Sigmoid colon (tissue), 6 donors: ENCODE measurements at regions not wholly inside any gene's neighbourhood (a gene's known extent, or its start where the extent isn't known, plus 50 kb on each side); places are given as distances from the start of the nearest gene placed in this dataset.

Experiments used
- DNase-seq: peaks from one replicate; pipeline ENCODE4 v3.0.0-alpha.2; 2019
- H3K27ac ChIP-seq, 4 donors: fragments of 200-600 bp; sonication (generic); one replicate each; pipeline ENCODE4 v1.5.1; 2016 to 2019; ENCODE audit warnings: mild to moderate bottlenecking in 1 of 4
- H3K27me3 ChIP-seq, 3 donors: fragments of 200-600 bp; sonication (generic); one replicate each; pipeline ENCODE4 v1.5.1; 2019; ENCODE audit warnings: mild to moderate bottlenecking in 1 of 3
- H3K36me3 ChIP-seq, 4 donors: fragments of 200-600 bp; sonication (generic); one replicate each; pipeline ENCODE4 v1.5.1; 2016 to 2019
- H3K4me1 ChIP-seq, 4 donors: fragments of 200-600 bp; sonication (generic); one replicate each; pipeline ENCODE4 v1.5.1; 2017 to 2019
- H3K4me3 ChIP-seq, 4 donors: fragments of 200-600 bp; sonication (generic); one replicate each; pipeline ENCODE4 v1.5.1; 2017 to 2019; ENCODE audit warnings: mild to moderate bottlenecking in 2 of 4, moderate library complexity in 1 of 4
- H3K9me3 ChIP-seq, 4 donors: fragments of 200-600 bp in 3 of 4; sonication (generic) in 3 of 4; one replicate each; pipeline versions ENCODE4 v1.5.1 to v1.6.1; 2013 to 2019
- CTCF ChIP-seq, 4 experiments: fragments of 450-650 bp in 3 of 4; fragments of 200-600 bp in 1 of 4; IDR thresholded peaks; one replicate each; pipeline ENCODE4 v1.5.1; 2016 to 2019; ENCODE audit warnings: antibody characterized with exemption in 4 of 4, mild to moderate bottlenecking in 3 of 4, moderate library complexity in 2 of 4
- EP300 ChIP-seq, 4 donors: sonication (generic); formaldehyde crosslinking; IDR thresholded peaks; one replicate each; pipeline ENCODE4 v1.6.1; 2017; ENCODE audit warnings: antibody characterized with exemption in 4 of 4
- POLR2A ChIP-seq, 2 donors: fragments of 450-650 bp; IDR thresholded peaks; one replicate each; pipeline ENCODE4 v1.6.1; 2016; ENCODE audit warnings: antibody characterized with exemption in 2 of 2, mild to moderate bottlenecking in 2 of 2, moderate library complexity in 2 of 2
- POLR2AphosphoS5 ChIP-seq, 4 donors: sonication (generic); formaldehyde crosslinking; IDR thresholded peaks; one replicate each; pipeline ENCODE4 v1.6.1; 2017; ENCODE audit warnings: antibody characterized with exemption in 4 of 4
- WGBS, 2 donors: extraction: QIAGEN DNeasy Blood & Tissue Kit; methylation state at CpG; one replicate each; pipeline ENCODE4 v1.1.7; 2013; 5-methylcytosine and 5-hydroxymethylcytosine counted together
- intact Hi-C: fragments of 100-400 bp; cut with DNase I; formaldehyde crosslinking; loops from one replicate; pipeline ENCODE4 v1.15.1; 2023
- donor health status: healthy with polysubstance abuse.
- donor health status: healthy.

DNA sequence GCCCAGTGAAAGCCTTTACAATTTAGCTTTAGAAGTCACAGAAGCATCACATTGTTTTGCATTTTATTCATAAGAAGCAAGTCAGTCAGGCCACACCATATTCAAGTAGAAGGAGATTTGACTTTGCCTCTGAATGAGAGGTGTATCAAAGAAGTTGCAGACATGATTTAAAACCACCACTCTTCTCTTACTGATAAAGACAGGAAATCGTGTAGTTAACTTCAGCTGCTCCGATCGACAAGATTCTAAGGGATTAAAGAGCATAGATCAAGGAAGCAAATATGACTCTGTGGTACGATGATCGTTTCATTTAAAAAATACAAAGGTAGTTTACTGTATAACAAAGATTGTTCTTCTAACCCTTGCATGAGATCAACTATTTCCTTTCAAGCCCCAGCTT, 328.0 kb upstream of the PPP1R2C start:
- no peak overlapping the region for H3K4me3 ChIP-seq

GRCh38 chrX:43108828-43109227, 330.9 kb upstream of the PPP1R2C start:
- no peaks in the 10 kb centered on the region for H3K9me3 ChIP-seq
- no peak overlapping the region for H3K27ac ChIP-seq
- TF ChIP-seq CTCF (IDR thresholded peaks at IDR 0.05) (no peak), EP300 (IDR thresholded peaks at IDR 0.05) (no peak), POLR2AphosphoS5 (IDR thresholded peaks at IDR 0.05) (no peak), POLR2A (IDR thresholded peaks at IDR 0.05) (no peak)
- 57 to 66% methylated on average over 2 of the region's 2 CpGs for WGBS, 2 donors
- no peaks in the 10 kb centered on the region for H3K27me3 ChIP-seq
- no peaks in the 10 kb centered on the region for H3K36me3 ChIP-seq
- no peak overlapping the region for H3K4me3 ChIP-seq
- H3K4me1 ChIP-seq = no peaks in the 10 kb centered on the region
- DNase-seq = no peak
- intact Hi-C loops = no loop called here

More for the DNA sequence above, 328.0 kb upstream of the PPP1R2C start:
- no peaks in the 10 kb centered on the region for H3K4me1 ChIP-seq
- no peak for DNase-seq
- H3K9me3 ChIP-seq = no peaks in the 10 kb centered on the region
- TF ChIP-seq CTCF (IDR thresholded peaks at IDR 0.05) (no peak), POLR2A (IDR thresholded peaks at IDR 0.05) (no peak), EP300 (IDR thresholded peaks at IDR 0.05) (no peak), POLR2AphosphoS5 (IDR thresholded peaks at IDR 0.05) (no peak)
- no peaks in the 10 kb centered on the region for H3K27me3 ChIP-seq
- WGBS, 2 donors = 78 to 99% methylated on average over 5 of the region's 5 CpGs
- H3K36me3 ChIP-seq = no peaks in the 10 kb centered on the region
- H3K27ac ChIP-seq = no peak overlapping the region
- intact Hi-C loops = no loop called here

DNA sequence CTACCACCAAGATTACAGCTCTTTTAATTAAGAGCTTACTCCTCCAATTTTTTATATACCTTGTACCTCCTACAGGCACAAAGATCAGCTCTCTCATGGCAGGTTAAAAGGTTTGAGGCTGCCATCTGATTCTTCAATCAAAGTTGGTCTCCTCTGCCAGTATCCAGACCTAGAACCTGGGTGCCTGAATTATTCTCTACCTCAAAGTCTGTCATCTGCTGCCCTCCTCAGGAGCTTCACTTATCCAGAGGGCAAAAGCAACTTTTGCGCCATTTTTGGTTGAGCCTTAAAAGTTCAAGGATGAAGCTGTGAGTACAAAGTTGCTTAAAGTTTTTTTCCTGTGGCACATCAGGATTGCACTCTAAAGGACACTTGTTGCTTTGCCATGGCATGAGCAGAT, 343.7 kb upstream of the PPP1R2C start:
- Histone ChIP-seq H3K36me3 (no peaks in the 10 kb centered on the region), H3K4me1 (no peaks in the 10 kb centered on the region), H3K27me3 (no peaks in the 10 kb centered on the region), H3K27ac (no peak overlapping the region), H3K9me3 (no peaks in the 10 kb centered on the region), H3K4me3 (no peak overlapping the region)
- intact Hi-C loops = no loop called here
- DNase-seq = no peak
- TF ChIP-seq POLR2A (IDR thresholded peaks at IDR 0.05) (no peak), CTCF (IDR thresholded peaks at IDR 0.05) (no peak), EP300 (IDR thresholded peaks at IDR 0.05) (no peak), POLR2AphosphoS5 (IDR thresholded peaks at IDR 0.05) (no peak)
- WGBS, 2 donors = 97 to 98% methylated on average over 1 of the region's 1 CpG

DNA sequence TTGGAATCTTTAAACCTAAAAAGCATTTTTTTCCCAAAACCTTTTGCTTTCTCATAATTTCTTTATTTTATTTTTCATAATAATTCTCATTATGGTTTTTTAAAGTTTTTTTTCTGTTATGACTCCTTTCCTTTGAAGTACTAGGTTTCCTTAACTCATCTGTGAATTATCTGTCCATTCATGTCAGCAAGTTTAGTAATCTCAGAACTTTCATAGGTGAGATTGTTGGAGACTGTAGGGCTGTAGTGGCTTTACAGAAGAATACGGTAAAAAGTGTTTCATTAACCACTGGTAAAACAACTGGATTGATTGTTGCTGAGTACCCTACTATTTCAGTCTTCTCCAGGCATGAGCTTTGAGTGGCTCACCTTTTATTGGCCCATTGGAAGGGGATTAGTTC, 361.7 kb upstream of the PPP1R2C start:
- no peak overlapping the region for H3K27ac ChIP-seq
- no peaks in the 10 kb centered on the region for H3K4me1 ChIP-seq
- no peak overlapping the region for H3K4me3 ChIP-seq
- TF ChIP-seq EP300 (IDR thresholded peaks at IDR 0.05) (no peak), POLR2AphosphoS5 (IDR thresholded peaks at IDR 0.05) (no peak), POLR2A (IDR thresholded peaks at IDR 0.05) (no peak), CTCF (IDR thresholded peaks at IDR 0.05) (no peak)
- 81 to 88% methylated on average over 1 of the region's 1 CpG for WGBS, 2 donors
- H3K27me3 ChIP-seq = no peaks in the 10 kb centered on the region
- H3K36me3 ChIP-seq = no peaks in the 10 kb centered on the region
- DNase-seq = no peak
- intact Hi-C loops = no loop called here
- no peaks in the 10 kb centered on the region for H3K9me3 ChIP-seq

DNA sequence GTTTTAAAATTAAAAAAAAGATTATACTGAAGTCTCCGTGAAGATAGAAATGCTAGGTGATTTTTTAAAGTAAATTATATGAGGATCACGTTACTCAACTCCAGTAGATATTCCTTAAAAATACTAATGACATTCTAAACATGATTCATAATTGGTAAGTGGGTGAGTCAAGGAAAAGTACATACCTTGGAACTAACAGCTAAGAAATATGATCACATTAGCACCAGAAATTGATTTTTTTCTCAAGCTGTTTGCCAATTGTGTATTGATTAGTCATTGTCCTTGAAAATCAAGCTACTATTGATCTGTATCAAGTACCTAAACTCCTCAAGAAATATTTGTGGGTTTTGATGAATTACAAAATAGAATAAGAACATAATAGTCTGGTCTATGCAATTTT, 362.6 kb upstream of the PPP1R2C start:
- Histone ChIP-seq H3K27ac (no peak overlapping the region), H3K36me3 (no peaks in the 10 kb centered on the region), H3K4me3 (no peak overlapping the region), H3K9me3 (no peaks in the 10 kb centered on the region), H3K4me1 (no peaks in the 10 kb centered on the region), H3K27me3 (no peaks in the 10 kb centered on the region)
- DNase-seq = no peak
- intact Hi-C loops = no loop called here
- 84 to 89% methylated on average over 2 of the region's 2 CpGs for WGBS, 2 donors
- no peak for TF ChIP-seq POLR2A (IDR thresholded peaks at IDR 0.05)
- no peak for TF ChIP-seq POLR2AphosphoS5 (IDR thresholded peaks at IDR 0.05)
- no peak for TF ChIP-seq CTCF (IDR thresholded peaks at IDR 0.05)
- no peak for TF ChIP-seq EP300 (IDR thresholded peaks at IDR 0.05)
